SK-MEL-5 (cell line): ENCODE measurements at regions not wholly inside any gene's neighbourhood (a gene's known extent, or its start where the extent isn't known, plus 50 kb on each side); places are given as distances from the start of the nearest gene placed in this dataset.
"Not testable (repeated sequence)": the region's sequence is repeated elsewhere in the genome, so short reads cannot be mapped to it uniquely, and the experiment has no call there.

ENCODE experiments used
- DNase-seq: peaks from one replicate; pipeline ENCODE4 v3.0.0-alpha.2; 2016; ENCODE audit warnings: low read depth, low spot score
- in situ Hi-C: cut with HindIII; loops from 2 replicates; pipeline ENCODE4 v1.10.0; 2016; ENCODE audit warnings: low sequenced_read_pairs, high pct_unique_total_duplicates, low pct_unique_long_range_greater_than_20kb

DNA sequence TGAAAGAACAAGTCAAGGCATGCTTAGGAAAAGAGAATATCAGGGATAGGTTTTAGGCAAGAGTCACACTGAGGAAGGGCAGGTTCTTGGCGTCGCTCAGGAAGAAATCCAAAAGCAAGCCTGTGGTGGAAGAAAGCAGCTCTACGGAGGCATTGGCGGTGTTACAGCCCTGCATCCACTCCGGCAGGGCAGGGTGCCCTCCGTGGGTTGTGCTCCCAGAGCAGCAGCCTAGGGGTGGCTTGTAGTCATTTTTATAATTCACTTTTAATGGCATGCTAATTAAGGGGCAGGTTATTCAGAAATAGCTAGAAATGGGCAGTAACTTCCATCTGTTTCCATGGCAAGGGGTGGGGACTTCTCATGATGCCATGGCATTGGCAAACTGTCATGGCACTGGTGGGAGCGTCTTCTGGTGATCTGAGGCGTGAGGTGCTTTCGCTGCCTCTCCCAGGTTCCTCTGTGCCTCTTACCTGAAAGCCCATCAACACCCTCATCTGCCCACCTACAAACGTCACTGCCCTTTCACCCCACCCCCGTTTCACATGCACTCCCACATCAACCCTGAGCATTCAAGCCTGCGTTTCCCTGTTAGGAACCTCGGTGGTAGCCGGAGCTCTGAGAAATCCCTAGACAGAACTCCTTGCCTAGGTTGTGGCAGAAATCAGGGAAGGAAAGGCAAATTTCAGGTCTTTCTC is 1763.8 kb upstream of the TPTE start:
- in situ Hi-C loops, DNase-seq: not testable (repeated sequence)

- DNase-seq: peak; percentile 73
- in situ Hi-C loops: not testable (repeated sequence)
These were observed 1762.4 kb upstream of the TPTE start for GRCh38 chr21:8758921-8759367.

GRCh38 chr21:8762241-8762640 is 1759.1 kb upstream of the TPTE start:
- DNase-seq, in situ Hi-C loops: not testable (repeated sequence)

GRCh38 chr21:8764416-8764815 is 1757.0 kb upstream of the TPTE start:
- DNase-seq, in situ Hi-C loops: not testable (repeated sequence)

- DNase-seq, in situ Hi-C loops: not testable (repeated sequence)
These were observed 1755.2 kb upstream of the TPTE start for GRCh38 chr21:8766142-8766541.

- in situ Hi-C loops: not testable (repeated sequence)
These were observed 1748.4 kb upstream of the TPTE start for GRCh38 chr21:8772910-8773514.

GRCh38 chr21:8775591-8776215 is 1745.7 kb upstream of the TPTE start:
- in situ Hi-C loops, DNase-seq: not testable (repeated sequence)

More at GRCh38 chr21:8772910-8773514, 1748.4 kb upstream of the TPTE start:
- DNase-seq: peak; percentile 10

- DNase-seq, in situ Hi-C loops: not testable (repeated sequence)
These were observed 1744.1 kb upstream of the TPTE start for GRCh38 chr21:8777260-8777659.

- in situ Hi-C loops, DNase-seq: not testable (repeated sequence)
These were observed 1742.9 kb upstream of the TPTE start for GRCh38 chr21:8778323-8779085.

DNA sequence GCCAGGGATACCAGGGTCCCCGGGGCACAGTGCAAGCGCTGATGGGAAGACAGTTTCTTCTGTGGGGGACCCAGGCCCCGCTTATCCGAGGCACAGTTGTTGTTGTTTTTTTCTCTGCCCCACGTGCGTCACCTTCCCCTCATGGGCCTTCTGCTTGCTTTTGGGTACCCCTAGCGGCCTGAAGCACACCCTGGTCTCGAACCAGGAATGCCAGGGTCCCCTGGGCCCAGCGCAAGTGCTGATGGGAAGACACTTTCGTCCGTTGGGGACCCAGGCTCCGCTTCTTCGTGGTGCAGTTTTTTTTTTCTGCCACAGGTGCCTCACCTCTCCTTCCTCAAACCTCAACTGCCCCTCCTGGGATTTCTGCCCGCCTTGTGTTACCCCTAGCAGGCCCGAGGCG is 1708.5 kb upstream of the TPTE start:
- in situ Hi-C loops, DNase-seq: not testable (repeated sequence)

DNA sequence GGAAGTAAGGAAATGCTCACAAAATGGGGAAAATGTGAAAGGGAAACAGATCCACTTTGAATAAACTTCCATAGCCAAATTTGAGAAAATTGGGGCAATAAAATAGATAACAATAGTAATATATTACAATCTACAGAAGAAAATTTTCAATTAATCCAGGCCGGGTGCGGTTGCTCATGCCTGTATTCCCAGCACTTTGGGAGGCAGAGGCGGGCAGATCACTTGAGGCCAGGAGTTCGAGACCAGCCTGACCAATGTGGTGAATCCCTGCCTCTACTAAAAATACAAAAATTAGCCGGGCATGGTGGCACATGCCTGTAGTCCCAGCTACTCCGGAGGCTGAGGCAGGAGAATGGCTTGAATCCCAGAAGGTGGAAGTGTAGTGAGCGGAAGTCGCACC is 1687.1 kb upstream of the TPTE start:
- in situ Hi-C loops, DNase-seq: not testable (repeated sequence)
